Hepatocyte (in vitro differentiated cells): ENCODE measurements at regions not wholly inside any gene's neighbourhood (a gene's known extent, or its start where the extent isn't known, plus 50 kb on each side); places are given as distances from the start of the nearest gene placed in this dataset.

Experiments
- DNase-seq: peaks from one replicate; pipeline ENCODE4 v3.0.0-alpha.2; 2016; ENCODE audit warnings: low spot score
- H2AFZ ChIP-seq: fragments of 200-600 bp; sonication (generic); 2 replicates; pipeline ENCODE4 v1.6.0; 2016; ENCODE audit warnings: antibody characterized with exemption, mild to moderate bottlenecking
- H3K27ac ChIP-seq: fragments of 200-600 bp; sonication (generic); 2 replicates; pipeline ENCODE4 v1.5.1; 2016; ENCODE audit warnings: mild to moderate bottlenecking
- H3K27me3 ChIP-seq: fragments of 200-600 bp; sonication (generic); 2 replicates; pipeline ENCODE4 v1.6.1; 2016
- H3K36me3 ChIP-seq: fragments of 200-600 bp; sonication (generic); replicated peaks from 2 replicates; pipeline ENCODE4 v1.5.1; 2016; ENCODE audit warnings: low read depth; ENCODE audit not compliant: insufficient read depth
- H3K4me1 ChIP-seq: fragments of 200-600 bp; sonication (generic); 2 replicates; pipeline ENCODE4 v1.5.1; 2016; ENCODE audit warnings: mild to moderate bottlenecking, moderate library complexity; ENCODE audit not compliant: insufficient read depth
- H3K4me2 ChIP-seq: fragments of 200-600 bp; sonication (generic); 2 replicates; pipeline ENCODE4 v1.6.0; 2016
- H3K4me3 ChIP-seq: fragments of 200-600 bp; sonication (generic); 2 replicates; pipeline ENCODE4 v1.5.1; 2016; ENCODE audit warnings: mild to moderate bottlenecking
- H3K79me2 ChIP-seq: fragments of 200-600 bp; sonication (generic); 2 replicates; pipeline ENCODE4 v1.6.0; 2017; ENCODE audit warnings: mild to moderate bottlenecking
- H3K9me2 ChIP-seq: fragments of 200-600 bp; sonication (generic); replicated peaks from 2 replicates; pipeline ENCODE4 v1.6.0; 2017; ENCODE audit warnings: mild to moderate bottlenecking; ENCODE audit not compliant: insufficient read depth
- H3K9me3 ChIP-seq: fragments of 200-600 bp; sonication (generic); 2 replicates; pipeline ENCODE4 v1.5.1; 2016; ENCODE audit warnings: low read depth, mild to moderate bottlenecking
- H4K20me1 ChIP-seq: fragments of 200-600 bp; sonication (generic); 2 replicates; pipeline ENCODE4 v1.6.0; 2016; ENCODE audit warnings: mild to moderate bottlenecking; ENCODE audit not compliant: insufficient read depth, poor library complexity, severe bottlenecking
- EZH2 ChIP-seq: fragments of 200-600 bp; sonication (generic); IDR thresholded peaks from 2 replicates; pipeline ENCODE4 v1.6.1; 2016; ENCODE audit warnings: antibody characterized with exemption, mild to moderate bottlenecking, borderline replicate concordance
- EZH2phosphoT487 ChIP-seq: fragments of 200-600 bp; sonication (generic); IDR thresholded peaks from one replicate; pipeline ENCODE4 v1.6.1; 2018; ENCODE audit warnings: antibody characterized with exemption, mild to moderate bottlenecking, low read depth, moderate library complexity; ENCODE audit not compliant: unreplicated experiment, severe bottlenecking
- WGBS: methylation state at CpG from one replicate; pipeline ENCODE4 v1.1.6; 2016; ENCODE audit warnings: low lambda C conversion rate; ENCODE audit errors: missing lambda C conversion rate; 5-methylcytosine and 5-hydroxymethylcytosine counted together
- TF ChIP-seq, protein P1 (sequence below): fragments of 200-600 bp; sonication (generic); IDR thresholded peaks from 2 replicates; pipeline ENCODE4 v1.5.1; 2016; ENCODE audit warnings: antibody characterized with exemption, mild to moderate bottlenecking; ENCODE audit not compliant: poor library complexity

DNA sequence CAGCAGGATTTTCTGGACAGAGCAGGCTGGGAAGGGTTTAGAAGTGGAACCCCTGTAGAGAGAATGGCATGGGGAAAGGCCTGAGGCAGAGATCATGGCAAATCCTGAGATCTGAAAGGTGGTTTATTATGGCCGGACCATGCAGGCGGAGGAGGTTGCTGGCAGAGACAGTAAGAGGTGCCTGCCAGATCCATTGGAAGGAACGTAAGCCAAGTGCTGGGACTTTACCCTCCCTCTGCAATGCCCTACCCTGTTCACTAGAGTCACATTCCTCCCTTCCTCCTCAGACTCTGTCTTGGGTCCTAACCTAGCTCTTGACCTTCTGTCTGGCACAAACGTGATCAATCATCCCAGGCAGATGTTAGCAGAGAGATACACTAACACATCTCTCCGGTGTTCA is 66.4 kb upstream of the SLC22A23 start:
- H3K36me3 ChIP-seq = no peaks in the 10 kb centered on the region
- no peak for DNase-seq
- H3K9me3 ChIP-seq = no peaks in the 10 kb centered on the region
- peaks cover 8% of the 10 kb centered on the region for H3K4me1 ChIP-seq
- no peaks in the 10 kb centered on the region for H3K9me2 ChIP-seq
- no peak overlapping the region for H2AFZ ChIP-seq
- no peaks in the 10 kb centered on the region for H3K79me2 ChIP-seq
- no peak overlapping the region for H3K4me2 ChIP-seq
- H4K20me1 ChIP-seq = no peaks in the 10 kb centered on the region
- no peaks in the 10 kb centered on the region for H3K27me3 ChIP-seq
- H3K27ac ChIP-seq = no peak overlapping the region
- no peak overlapping the region for H3K4me3 ChIP-seq
- no peak for TF ChIP-seq EZH2phosphoT487
- TF ChIP-seq, protein P1, sequence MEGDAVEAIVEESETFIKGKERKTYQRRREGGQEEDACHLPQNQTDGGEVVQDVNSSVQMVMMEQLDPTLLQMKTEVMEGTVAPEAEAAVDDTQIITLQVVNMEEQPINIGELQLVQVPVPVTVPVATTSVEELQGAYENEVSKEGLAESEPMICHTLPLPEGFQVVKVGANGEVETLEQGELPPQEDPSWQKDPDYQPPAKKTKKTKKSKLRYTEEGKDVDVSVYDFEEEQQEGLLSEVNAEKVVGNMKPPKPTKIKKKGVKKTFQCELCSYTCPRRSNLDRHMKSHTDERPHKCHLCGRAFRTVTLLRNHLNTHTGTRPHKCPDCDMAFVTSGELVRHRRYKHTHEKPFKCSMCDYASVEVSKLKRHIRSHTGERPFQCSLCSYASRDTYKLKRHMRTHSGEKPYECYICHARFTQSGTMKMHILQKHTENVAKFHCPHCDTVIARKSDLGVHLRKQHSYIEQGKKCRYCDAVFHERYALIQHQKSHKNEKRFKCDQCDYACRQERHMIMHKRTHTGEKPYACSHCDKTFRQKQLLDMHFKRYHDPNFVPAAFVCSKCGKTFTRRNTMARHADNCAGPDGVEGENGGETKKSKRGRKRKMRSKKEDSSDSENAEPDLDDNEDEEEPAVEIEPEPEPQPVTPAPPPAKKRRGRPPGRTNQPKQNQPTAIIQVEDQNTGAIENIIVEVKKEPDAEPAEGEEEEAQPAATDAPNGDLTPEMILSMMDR = no peak
- no peak for TF ChIP-seq EZH2
- WGBS = 86% methylated on average over 5 of the region's 5 CpGs

DNA sequence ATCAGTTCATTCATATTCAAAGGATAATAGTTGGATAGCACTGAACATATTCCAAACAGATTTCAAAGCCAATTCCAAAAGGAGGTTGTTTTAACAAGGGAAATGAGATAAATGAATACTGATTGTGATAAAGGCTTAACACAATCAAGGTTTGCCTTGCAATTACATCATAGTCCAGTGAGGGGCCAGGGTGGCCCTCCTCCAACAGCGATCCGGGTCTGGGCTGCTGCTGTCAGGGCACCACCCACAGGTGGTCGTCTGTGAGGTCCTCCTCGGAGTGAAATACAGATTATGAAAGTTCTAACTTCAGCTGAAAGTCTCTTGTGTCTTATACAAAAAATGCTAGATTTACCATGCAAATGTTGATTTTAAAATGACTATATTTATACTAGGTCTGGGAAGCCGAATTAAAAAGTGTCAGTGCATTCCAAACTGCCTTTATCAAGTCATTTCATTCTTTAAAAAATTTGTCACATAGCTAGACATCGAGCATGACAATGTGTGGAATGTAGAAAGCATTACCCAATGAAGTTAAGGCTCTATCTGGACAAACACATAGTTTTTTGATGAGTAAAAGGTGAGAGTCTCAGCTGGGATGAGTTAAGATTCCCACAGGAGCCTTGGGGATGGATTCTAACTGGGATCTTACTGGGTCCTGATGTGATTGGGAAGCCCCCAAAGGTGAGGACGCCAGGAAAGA is 65.9 kb upstream of the SLC22A23 start:
- Histone ChIP-seq H3K4me3 (no peak overlapping the region), H3K27ac (no peak overlapping the region), H2AFZ (no peak overlapping the region), H3K36me3 (no peaks in the 10 kb centered on the region), H3K27me3 (no peaks in the 10 kb centered on the region), H3K9me3 (no peaks in the 10 kb centered on the region), H3K79me2 (no peaks in the 10 kb centered on the region), H3K9me2 (no peaks in the 10 kb centered on the region), H4K20me1 (no peaks in the 10 kb centered on the region), H3K4me1 (peaks cover 12% of the 10 kb centered on the region), H3K4me2 (no peak overlapping the region)
- no peak for DNase-seq
- WGBS = 65% methylated on average over 7 of the region's 7 CpGs
- TF ChIP-seq, protein P1 = no peak
- TF ChIP-seq EZH2phosphoT487 = no peak
- TF ChIP-seq EZH2 = no peak

DNA sequence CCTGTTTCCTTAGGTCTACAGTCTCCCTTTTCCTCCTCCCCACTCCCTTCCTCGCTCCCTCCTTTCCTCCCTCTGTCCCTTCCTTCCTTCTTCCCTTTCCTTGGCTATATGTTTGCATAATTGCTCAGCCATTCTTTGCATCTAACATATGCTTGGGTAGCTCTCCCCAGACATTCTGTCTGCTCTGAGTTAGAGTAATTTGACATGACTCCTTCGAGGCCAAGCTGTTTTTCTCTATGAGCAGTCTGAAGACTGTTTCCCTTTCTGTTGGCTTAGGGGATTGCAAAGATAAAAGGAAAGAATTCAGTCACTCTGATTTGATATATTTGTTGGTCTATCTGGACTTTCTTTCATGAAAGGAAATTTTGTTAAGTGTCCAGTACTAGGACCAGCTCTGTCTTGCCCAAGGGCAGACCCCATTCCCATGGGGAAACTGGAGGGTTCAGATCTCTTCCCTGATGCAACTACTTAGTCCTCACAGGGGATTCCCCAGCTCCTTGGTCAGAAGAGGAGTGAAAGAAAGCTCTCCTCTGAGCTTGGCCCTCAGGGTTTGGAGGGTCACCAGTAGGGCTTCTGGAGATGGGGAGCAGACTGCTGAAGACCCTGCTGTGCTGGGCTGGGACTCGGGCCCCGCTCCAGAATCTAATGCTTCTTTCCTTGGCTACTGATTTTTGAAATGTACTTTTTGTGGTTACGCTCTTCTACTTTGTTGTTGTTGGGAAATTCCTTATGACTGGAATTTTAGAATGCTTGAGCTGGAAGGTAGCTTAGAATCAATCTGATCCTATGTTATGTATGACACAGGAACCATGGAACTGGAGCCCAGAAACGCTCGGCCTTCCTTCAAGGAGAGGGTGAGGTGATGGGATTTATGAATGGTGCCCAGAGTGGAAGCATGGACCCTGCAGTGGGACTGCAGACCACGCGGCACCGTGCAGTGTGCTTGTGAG is 63.7 kb upstream of the SLC22A23 start:
- peaks cover 12% of the 10 kb centered on the region for H3K4me1 ChIP-seq
- no peak overlapping the region for H3K4me2 ChIP-seq

More for the DNA sequence above, 63.7 kb upstream of the SLC22A23 start:
- Histone ChIP-seq H3K36me3 (no peaks in the 10 kb centered on the region), H4K20me1 (no peaks in the 10 kb centered on the region), H3K79me2 (no peaks in the 10 kb centered on the region), H3K27me3 (no peaks in the 10 kb centered on the region), H3K9me2 (no peaks in the 10 kb centered on the region), H3K27ac (no peak overlapping the region), H2AFZ (no peak overlapping the region), H3K9me3 (no peaks in the 10 kb centered on the region), H3K4me3 (no peak overlapping the region)
- TF ChIP-seq EZH2 (no peak), EZH2phosphoT487 (no peak)
- TF ChIP-seq, protein P1 = no peak
- no peak for DNase-seq
- whole genome bisulfite sequencing = 78% methylated on average over 10 of the region's 10 CpGs
